COLO668 (cell line): ENCODE measurements at regions not wholly inside any gene's neighbourhood (a gene's known extent, or its start where the extent isn't known, plus 50 kb on each side); places are given as distances from the start of the nearest gene placed in this dataset.
"Not testable (repeated sequence)": the region's sequence is repeated elsewhere in the genome, so short reads cannot be mapped to it uniquely, and the experiment has no call there.

Source experiments
- DNase-seq: peaks from one replicate; lab custom pipeline; 2025; ENCODE audit not compliant: unreplicated experiment; lab: John Stamatoyannopoulos, UW

- no peak for DNase-seq
Observed at GRCh38 chr6:121593011-121593641, 157.7 kb downstream of the GJA1 start.

GRCh38 chr6:121594053-121594452 is 158.6 kb downstream of the GJA1 start:
- DNase-seq = no peak

DNA sequence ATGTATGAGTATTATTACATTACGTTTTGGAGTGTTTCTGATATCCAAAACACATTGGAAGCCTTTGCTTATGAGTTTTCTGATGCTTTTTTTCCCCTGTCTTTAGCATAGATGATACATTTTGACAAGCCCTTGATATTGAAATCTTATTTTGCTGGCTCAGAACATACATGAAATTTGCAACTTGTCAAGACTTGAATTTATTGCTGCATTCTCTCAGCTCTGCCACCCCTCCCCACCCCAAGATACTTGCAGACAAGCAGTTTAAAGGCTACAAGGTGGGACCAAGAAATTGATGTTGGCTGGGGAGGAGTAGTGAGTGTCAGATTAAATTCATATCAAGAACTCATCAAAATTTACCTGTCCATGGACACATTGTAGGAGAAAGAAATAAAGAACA is 160.2 kb downstream of the GJA1 start:
- DNase-seq = no peak

GRCh38 chr6:121596441-121596840 is 161.0 kb downstream of the GJA1 start:
- DNase-seq = no peak

DNA sequence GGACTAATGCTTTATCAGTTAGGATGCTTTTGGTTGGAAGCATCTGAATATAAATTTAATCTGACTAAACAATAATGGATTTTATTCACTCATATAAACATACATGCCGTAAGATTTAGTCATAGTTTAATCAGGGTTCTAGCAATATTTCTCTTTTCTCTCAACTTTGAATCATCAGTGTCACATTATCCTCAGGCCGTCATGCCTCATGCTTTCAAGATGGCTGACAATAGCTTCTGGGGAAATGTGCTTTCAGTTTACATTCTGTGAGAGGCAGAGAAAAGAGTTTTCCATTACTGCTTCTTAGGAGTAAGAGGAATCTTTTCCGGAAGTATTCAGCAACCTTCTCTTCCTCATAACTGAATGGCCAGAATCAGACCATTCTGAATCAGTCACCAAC is 162.2 kb downstream of the GJA1 start:
- DNase-seq = no peak

- not testable (repeated sequence) for DNase-seq
Observed at GRCh38 chr6:121599331-121599730, 163.9 kb downstream of the GJA1 start.

DNA sequence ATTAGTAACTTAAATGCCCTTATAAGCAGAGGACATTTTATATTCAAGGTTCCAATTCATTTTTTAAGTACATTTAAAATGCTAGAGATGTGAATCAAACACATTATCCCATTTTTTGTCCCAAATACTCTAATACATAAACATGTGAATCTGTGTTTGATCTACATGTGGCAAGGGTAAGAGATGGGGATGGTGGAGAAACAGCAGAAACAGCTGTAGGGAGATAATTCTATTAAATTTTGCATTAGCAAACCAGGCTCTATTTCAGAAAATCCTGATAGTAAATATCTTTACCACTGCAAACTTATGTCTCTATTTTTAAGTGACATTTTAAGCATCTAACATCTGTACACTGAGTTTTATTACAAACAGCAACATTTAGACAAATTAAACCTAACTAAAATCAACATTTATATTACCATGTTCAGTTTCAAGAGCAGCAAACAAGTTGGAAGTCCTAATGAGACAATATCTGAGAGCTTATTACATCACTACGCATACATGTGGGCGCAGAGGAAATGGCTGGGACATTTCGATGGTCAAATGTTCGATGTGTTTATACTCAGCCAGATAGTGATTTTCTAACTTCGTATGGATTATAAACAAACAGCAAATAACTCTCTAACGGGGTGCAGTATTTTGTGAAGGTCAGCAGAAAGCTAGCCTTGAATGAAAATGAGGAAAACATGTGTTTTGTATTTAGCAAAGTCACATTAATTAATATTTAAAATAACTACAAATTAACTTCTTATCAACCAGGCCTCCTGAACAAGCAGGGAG is 165.1 kb downstream of the GJA1 start:
- no peak for DNase-seq

- DNase-seq = no peak
Observed at GRCh38 chr6:121603486-121603885, 168.0 kb downstream of the GJA1 start.

DNA sequence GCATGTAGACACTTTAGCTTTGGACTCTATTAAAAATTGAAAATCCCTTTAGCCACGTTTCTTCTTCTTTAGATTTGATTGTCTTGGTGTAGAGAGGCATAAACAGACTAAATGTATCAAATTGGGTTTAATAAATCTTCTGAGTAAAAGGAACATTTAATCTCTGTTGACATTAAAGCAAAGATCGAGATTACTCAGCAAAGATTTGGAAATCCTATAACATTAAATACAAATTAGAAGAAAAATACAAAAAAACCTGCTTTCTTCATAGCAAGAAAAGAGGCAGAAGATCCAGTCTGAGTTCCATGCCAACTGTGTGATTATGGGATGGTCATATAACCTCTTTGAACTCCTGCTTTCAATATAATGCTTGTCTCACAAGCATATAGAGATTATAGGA is 172.3 kb downstream of the GJA1 start:
- no peak for DNase-seq

DNA sequence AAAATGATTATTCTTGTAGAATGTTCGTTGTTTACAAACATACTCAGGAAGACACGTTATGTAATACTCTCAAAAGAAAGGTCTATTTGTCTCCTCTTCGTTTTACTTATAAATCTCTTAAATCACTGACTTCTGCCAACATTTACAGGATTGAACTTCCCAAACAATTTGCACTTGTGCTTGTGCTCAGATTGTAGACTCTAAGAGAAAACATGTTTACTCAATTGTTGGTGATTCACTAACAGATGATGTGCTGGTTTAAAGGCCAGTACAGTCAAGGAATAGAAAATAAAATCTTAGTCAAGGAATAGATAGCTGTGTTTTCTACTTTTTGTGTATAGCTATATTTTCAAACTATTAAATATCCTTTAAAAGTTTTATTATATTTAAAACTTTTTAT is 172.8 kb downstream of the GJA1 start:
- DNase-seq = no peak

- no peak for DNase-seq
Observed at GRCh38 chr6:121609281-121609680, 173.8 kb downstream of the GJA1 start.

- DNase-seq = no peak
Observed at GRCh38 chr6:121612927-121613326, 177.5 kb downstream of the GJA1 start.

DNA sequence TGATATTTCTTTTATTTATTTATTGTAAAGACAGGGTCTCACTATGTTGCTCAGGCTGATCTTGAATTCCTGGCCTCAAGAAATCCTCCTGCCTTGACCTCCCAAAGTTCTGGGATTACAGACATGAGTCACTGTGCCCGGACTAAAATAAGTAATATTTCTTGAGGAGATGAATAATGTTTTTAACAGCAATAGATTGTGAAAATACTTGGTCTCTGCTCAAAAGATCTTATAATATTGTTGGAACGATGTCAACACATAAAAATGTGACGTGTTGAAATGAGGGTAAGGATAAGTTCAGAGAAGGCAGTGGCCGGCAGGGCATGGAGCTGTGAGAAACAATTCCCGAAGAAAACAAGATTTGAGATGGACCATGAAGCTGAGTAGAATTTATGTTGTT is 178.7 kb downstream of the GJA1 start:
- no peak for DNase-seq

GRCh38 chr6:121615493-121615892 is 180.0 kb downstream of the GJA1 start:
- no peak for DNase-seq

- no peak for DNase-seq
Observed at GRCh38 chr6:121616406-121616805, 181.0 kb downstream of the GJA1 start.

GRCh38 chr6:121617388-121617787 is 181.9 kb downstream of the GJA1 start:
- no peak for DNase-seq

GRCh38 chr6:121619013-121619412 is 183.6 kb downstream of the GJA1 start:
- DNase-seq = no peak

DNA sequence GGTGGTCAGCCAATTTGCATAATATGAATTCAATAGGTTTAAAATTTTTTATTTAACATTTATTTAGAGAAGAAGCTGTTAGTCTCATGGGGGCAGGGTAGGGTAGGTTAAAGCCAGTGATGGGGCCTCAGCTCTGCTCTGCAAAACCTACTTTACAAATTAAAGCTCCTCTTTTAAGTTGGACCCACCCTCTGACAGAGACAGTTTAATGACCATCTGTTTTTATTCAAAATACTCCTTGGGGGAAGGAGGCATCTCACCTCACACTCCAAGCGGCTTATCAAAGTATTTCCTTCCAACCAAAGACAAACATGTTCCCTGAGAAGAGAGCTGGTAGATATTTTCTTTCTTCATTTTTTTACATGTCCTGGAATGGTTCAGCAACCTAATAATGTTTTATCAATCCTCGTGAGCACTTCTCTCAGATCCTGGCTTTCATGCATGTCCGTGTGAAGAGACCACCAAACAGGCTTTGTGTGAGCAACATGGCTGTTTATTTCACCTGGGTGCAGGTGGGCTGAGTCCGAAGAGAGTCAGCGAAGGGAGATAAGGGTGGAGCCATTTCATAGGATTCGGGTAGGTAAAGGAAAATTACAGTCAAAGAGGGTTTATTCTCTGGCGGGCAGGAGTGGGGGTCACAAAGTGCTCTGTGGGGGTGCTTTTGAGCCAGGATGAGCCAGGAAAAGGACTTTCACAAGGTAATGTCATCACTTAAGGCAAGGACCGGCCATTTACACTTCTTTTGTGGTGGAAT is 184.7 kb downstream of the GJA1 start:
- DNase-seq = no peak

DNA sequence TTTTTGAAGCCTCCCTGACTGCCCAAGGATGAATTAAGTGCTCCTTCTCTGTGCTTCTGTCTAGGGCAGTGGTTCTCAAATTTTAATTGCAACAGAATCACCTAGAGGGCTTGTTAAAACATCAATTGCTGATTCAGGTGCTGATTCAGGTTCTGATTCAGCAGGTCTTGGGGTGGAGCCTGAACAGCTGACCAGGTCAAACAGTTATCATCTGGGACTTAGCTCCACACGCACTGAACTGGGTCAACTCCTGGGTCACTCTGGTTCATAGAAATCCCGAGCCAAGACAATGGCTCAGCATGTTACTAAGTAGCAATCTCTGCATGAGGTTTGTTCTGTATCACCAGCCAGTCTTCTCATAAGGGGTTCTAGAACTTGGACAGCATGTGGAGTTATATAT is 192.3 kb downstream of the GJA1 start:
- no peak for DNase-seq

DNA sequence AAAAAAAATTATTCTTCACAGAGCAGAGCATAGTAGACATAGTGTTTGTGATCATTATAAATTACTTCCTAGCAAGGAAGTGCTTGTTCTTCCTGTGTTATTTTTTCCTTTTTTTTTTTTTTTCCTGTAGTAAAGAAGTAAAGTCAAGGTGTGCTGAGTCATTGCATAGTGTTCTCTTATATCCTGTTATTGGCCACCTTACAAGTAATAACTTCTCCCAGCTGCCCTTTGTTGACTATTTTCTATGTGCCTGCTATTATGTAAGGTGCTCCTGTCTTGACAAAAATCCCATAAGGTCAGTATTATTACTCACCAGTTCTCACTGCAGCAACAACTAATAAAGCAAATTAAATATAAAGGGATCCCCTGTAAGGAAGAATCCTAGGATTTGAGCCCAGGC is 195.3 kb downstream of the GJA1 start:
- no peak for DNase-seq

DNA sequence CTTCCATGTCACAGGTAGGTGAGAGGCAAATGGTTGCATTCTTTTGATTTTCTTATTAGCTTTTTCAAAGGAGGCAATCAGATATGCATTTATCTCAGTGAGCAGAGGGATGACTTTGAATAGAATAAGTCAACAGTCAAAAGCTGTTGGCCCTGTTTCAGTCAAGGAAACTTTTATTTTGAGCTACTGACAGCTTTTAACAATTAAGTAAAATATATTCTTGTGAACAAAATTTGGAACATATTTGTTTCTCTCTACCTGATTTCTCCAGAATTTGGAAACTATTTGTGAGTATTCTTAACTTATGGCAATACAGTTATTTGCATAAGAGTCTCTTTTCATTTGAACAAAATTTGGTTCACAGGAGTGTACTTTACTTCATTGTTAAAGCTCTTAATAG is 196.3 kb downstream of the GJA1 start:
- DNase-seq = not testable (repeated sequence)

- no peak for DNase-seq
Observed at GRCh38 chr6:121633309-121633708, 197.9 kb downstream of the GJA1 start.
